ENCODE measurements at regions not wholly inside any gene's neighbourhood (a gene's known extent, or its start where the extent isn't known, plus 50 kb on each side); places are given as distances from the start of the nearest gene placed in this dataset.

- H3K9me2 ChIP-seq (ENCODE audit: insufficient read depth, low read length): no peaks in the 10 kb centered on the region
- H3K4me3 ChIP-seq (ENCODE audit: low read length): no peak overlapping the region
- H3F3A ChIP-seq (ENCODE audit: insufficient read depth, low read length, poor library complexity, severe bottlenecking): no peaks in the 10 kb centered on the region
- H3K79me2 ChIP-seq (replicated peaks; ENCODE audit: insufficient read depth, low read length): no peaks in the 10 kb centered on the region
- H2AFZ ChIP-seq (ENCODE audit: low read depth, low read length): no peak overlapping the region
- TF ChIP-seq SMC3 (conservative IDR thresholded peaks at IDR 0.05; ENCODE audit: poor library complexity) (no peak), CTCF (IDR thresholded peaks at IDR 0.05; ENCODE audit: poor library complexity, severe bottlenecking) (no peak), TAF1 (IDR thresholded peaks at IDR 0.05; ENCODE audit: low read depth) (no peak), REST (IDR thresholded peaks at IDR 0.05; ENCODE audit: borderline replicate concordance) (no peak), MXI1 (conservative IDR thresholded peaks at IDR 0.05; ENCODE audit: poor library complexity, severe bottlenecking) (no peak), EP300 (conservative IDR thresholded peaks at IDR 0.05; ENCODE audit: poor library complexity, severe bottlenecking) (no peak), POLR2AphosphoS5 (IDR thresholded peaks at IDR 0.05) (no peak), EZH2 (IDR thresholded peaks at IDR 0.05; ENCODE audit: borderline replicate concordance, insufficient read depth, low read length, poor library complexity, severe bottlenecking) (no peak), RAD21 (conservative IDR thresholded peaks at IDR 0.05) (no peak)
- no peak overlapping the region for H3K4me2 ChIP-seq (ENCODE audit: low read length)
- H4K20me1 ChIP-seq (ENCODE audit: insufficient read depth): no peaks in the 10 kb centered on the region
- no peaks in the 10 kb centered on the region for H3K27me3 ChIP-seq (ENCODE audit: insufficient read depth, low read depth, low read length)
- no peak overlapping the region for H3K27ac ChIP-seq (ENCODE audit: low read length)
- H3K9ac ChIP-seq (ENCODE audit: low read length): no peak overlapping the region
- no peaks in the 10 kb centered on the region for H3K9me3 ChIP-seq (ENCODE audit: low read length)
- H3K36me3 ChIP-seq (ENCODE audit: insufficient read depth, low read length): no peaks in the 10 kb centered on the region
Measured at GRCh38 chrX:13923845-13924244, 105.8 kb downstream of the GEMIN8 start.

- H3K79me2 ChIP-seq (replicated peaks; ENCODE audit: insufficient read depth, low read length): no peaks in the 10 kb centered on the region
- H3K27ac ChIP-seq (ENCODE audit: low read length): no peak overlapping the region
- no peaks in the 10 kb centered on the region for H3F3A ChIP-seq (ENCODE audit: insufficient read depth, low read length, poor library complexity, severe bottlenecking)
- H3K4me2 ChIP-seq (ENCODE audit: low read length): no peak overlapping the region
- H4K20me1 ChIP-seq (ENCODE audit: insufficient read depth): no peaks in the 10 kb centered on the region
- TF ChIP-seq EZH2 (IDR thresholded peaks at IDR 0.05; ENCODE audit: borderline replicate concordance, insufficient read depth, low read length, poor library complexity, severe bottlenecking) (no peak), REST (IDR thresholded peaks at IDR 0.05; ENCODE audit: borderline replicate concordance) (no peak), TAF1 (IDR thresholded peaks at IDR 0.05; ENCODE audit: low read depth) (no peak), POLR2AphosphoS5 (IDR thresholded peaks at IDR 0.05) (no peak), SMC3 (conservative IDR thresholded peaks at IDR 0.05; ENCODE audit: poor library complexity) (no peak), EP300 (conservative IDR thresholded peaks at IDR 0.05; ENCODE audit: poor library complexity, severe bottlenecking) (no peak), MXI1 (conservative IDR thresholded peaks at IDR 0.05; ENCODE audit: poor library complexity, severe bottlenecking) (no peak)
- H3K4me3 ChIP-seq (ENCODE audit: low read length): no peak overlapping the region
- no peaks in the 10 kb centered on the region for H3K27me3 ChIP-seq (ENCODE audit: insufficient read depth, low read depth, low read length)
- H3K36me3 ChIP-seq (ENCODE audit: insufficient read depth, low read length): no peaks in the 10 kb centered on the region
- no peaks in the 10 kb centered on the region for H3K9me2 ChIP-seq (ENCODE audit: insufficient read depth, low read length)
- H3K9me3 ChIP-seq (ENCODE audit: low read length): no peaks in the 10 kb centered on the region
- H3K9ac ChIP-seq (ENCODE audit: low read length): no peak overlapping the region
- no peak overlapping the region for H2AFZ ChIP-seq (ENCODE audit: low read depth, low read length)
Measured at GRCh38 chrX:13923289-13923688, 106.4 kb upstream of the GPM6B start.

Measured in neural cell (in vitro differentiated cells).